HG02938 (cell line): ENCODE measurements at regions not wholly inside any gene's neighbourhood (a gene's known extent, or its start where the extent isn't known, plus 50 kb on each side); places are given as distances from the start of the nearest gene placed in this dataset.

Source experiments
- ATAC-seq: cut with Tn5 transposase; IDR thresholded peaks from one replicate; pipeline ENCODE4 v1.9.1; 2021; ENCODE audit warnings: mild to moderate bottlenecking, moderate library complexity; ENCODE audit not compliant: unreplicated experiment

DNA sequence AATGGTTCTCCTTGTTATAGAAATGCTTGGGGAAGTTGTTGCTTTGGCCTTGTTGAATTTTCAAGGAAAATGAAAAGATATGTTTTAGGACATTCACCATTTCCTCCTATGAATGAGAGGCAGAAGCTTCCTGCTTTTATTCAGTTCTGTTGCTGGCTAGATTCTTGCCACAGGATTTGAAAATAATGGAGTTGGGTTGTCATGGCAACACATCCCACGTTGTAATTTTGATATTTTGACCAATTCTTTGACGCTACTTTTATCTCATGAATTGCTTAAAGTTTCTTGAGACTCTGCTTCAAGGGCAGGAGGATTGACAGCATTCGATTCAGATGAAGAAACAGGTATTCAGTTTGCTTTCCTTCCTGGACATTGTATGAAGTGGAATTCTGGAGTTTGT lies 331.5 kb downstream of the PRDM2 start:
- no peak for ATAC-seq

DNA sequence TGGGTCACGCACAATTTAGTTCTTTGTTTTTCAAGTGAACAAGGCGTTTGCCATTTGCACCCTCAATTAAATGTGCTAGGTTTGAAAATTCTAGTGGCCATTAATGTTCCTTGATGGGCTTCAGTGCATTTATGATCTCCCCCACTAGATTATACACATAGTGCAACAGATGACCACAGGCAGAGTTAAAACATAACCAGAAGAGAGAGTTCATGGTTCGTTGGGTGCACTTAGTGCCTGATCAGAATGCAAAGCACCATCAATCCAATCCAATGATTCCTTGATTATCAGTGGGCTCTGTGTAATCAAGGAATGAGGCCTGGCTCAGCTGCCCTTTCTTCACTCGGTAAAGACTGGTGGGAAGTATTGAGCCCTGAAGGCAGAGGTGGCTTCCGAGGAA lies 334.5 kb downstream of the PRDM2 start:
- ATAC-seq: no peak

DNA sequence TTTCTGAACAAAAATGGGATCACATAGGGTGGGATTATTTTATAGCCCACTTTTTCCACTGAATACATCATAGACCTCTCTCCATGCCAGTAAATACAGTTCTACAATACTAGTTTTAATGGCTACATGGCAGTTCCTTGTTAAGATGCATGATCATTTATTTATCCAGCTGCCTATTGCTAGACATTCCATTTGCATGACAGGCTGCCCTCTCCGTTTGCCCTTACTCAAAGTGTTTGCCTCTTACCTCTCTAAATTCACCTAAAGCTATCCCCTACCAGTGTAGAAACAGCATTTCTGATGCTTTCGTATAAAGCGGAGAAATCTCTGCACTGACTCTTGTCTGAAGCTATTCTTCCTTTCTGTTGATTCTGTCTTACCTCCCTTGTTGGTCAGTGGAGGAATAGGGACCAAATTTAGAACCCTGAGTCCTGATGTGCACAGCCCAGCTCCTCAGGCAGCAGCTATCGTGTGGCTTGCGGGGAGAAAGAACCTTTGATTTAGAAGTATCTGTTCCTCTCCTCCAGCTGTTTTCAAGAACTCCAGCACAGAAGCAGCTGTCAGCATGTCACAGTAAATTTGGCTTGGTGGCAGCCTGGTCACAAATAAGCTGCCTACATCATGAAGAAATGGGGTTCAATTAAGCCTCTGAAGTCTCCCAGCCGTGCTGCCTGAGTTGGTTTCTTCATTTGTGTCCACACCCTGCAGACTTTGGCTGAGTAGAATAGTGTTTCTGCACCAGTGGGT lies 337.3 kb downstream of the PRDM2 start:
- ATAC-seq: no peak

DNA sequence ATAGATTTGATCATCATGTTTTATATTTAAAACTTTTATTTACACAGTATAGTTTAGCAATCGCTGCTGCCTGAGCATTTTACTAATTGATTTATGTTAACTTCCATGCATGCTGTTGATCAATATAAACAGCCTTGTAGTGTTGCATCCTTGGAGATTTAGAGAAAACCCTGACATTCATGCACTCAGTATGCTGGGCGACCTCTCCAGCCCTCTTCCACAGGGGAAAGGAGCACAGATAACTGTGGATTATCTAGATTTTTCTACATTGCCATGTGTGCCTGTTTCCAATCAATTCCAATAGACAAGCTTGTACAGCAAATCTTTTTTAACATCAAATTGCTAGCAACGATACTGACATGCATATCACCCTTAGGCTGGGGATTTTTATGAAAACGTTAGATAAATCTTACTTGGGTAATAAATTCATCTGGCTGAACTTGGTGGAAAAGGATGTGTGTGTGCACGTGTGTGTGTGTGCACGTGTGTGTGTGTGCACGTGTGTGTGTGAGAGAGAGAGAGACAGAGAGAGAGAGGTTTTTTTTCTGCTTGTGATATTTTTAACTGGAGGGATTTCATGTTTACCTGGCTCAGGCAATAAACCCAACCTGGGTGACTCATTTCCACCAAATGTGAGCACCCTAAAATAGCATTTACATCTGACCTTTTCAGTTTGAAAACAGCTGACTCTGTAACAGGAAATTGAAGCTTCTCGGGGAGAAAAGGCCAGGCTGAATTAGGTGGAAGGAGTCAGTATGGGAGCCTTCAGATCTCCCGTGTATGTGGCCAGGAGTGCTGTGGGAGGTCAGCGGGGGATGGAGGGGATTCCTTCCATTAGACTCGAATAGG lies 339.8 kb downstream of the PRDM2 start:
- no peak for ATAC-seq

DNA sequence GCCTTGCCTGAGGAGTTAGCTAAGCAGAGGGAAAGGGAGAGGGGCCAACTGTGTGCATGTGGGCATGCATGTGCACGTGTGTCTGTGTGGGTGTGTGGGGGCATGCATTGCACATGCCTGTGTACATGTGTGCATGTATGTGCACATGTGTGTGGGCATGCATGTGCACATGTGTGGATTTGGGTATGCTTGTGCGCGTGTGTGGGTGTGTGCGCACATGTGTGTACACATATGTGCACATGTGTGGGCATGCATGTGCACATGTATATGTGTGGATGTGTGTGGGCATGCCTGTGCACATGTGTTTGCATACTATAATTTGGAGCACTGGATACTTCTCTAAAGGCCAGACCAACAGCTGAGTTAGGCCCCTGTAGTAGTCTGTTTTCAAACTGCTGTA lies 350.0 kb downstream of the PRDM2 start:
- no peak for ATAC-seq

DNA sequence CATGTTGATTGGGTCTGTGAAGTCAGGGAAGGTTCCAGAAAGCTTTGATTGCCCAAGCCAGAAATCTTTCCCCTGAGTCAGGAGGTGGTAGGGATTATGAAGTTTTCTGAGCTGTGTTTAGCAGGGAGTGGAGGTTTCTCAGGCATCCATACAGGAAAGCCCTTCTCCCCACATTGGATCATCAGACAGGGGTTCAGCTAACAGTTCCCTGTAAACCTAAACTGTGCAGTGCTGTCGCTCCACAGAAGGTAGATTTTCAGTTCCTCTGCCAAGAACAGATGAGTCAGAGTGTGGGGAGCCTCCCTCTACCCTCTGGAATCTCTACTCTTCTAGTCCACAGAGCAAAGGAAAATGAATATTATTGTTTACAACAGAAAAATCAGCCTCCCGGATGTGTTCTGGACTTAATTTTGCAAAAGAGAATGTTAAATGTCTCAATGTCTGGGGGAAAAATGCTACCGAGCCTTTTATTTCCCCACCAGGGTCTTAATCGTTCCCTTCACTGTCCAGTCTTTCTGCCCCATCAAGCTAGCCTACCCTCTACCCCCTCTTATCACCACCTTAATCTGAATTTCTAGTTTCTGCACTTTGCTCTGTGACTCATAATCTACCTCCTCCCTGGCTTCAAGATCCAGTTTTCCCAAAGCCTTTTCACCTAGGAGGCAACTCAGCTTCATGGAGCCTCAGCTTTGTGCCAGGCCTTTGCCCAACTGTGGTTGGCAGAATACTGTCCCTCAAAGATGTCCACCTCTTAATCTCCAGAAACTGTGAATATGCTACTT lies 355.6 kb downstream of the PRDM2 start:
- ATAC-seq: no peak

DNA sequence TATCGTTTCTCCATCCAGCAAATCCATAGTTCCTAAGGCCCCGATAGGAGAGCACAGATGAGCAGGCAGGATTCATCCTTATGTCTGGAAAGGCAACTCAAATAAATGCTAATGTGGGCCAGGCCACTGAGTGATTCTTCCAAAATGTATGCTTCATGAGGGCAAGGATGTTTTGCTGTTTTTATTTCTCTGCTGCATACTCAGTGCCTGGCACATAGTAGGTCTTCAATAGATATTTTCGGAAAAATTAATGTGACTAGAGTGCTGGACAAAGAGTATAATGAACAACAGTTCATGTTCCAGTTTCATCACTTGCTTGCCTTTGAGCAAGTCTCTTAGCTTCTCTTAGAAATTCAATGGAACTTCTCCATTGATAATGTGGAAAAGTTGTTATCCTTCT lies 357.7 kb downstream of the PRDM2 start:
- ATAC-seq: no peak

DNA sequence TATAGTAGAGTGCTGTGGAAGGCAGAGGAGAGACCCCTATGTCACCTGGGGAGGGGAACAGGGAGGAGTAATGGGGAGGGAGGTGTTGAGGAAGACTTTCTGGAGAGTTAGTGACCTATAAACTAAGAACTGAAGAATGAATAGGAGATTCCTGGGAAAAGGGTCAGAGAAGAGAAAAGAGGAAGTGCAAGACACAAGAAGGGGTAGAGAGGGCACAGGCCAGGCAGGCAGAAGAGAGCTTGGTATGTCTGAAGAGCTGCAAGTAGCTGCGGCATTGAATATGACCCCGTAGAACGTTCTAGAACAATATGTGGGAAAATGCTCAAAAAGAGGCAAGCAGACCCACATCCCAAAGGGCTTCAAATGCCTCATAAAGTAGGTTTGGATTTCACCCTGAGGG lies 361.2 kb downstream of the PRDM2 start:
- ATAC-seq: no peak

DNA sequence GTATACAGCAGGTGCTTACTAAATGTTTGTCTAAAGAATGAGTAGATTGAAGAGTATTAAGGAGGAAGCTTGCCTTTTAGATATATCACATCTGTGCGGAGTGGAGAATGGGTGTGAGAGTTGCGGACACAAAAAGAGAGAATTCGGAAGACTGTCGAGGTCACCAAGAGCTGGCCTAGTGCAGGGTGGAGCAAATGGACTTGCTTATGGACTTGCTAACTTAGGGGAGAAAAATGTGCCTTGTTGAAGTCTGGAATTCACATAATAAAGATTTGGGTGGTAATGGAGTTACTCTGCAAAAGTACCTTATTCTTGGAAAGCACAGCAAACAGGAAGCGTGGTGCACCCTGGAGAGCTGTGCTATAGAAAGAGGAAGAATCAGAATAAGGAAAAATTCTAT lies 361.7 kb downstream of the PRDM2 start:
- no peak for ATAC-seq

DNA sequence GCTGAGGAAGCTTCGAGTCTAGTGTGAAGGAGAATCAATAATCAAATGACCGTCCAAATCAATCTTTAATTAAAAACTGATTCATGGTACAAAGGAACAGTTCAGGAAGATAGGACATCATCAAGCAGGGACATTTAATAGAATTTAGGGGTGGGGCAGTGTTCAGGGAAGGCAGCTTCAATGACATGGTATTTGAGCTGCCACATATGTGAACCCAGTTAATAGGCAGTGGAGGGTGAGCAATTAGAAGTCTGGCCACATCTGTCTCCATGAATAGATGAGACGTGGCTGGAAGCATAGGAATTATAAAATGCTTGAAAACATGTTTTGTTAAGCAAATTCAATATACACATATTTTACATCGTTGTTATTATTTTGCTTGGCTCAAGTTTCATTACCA lies 362.7 kb downstream of the PRDM2 start:
- ATAC-seq: no peak

DNA sequence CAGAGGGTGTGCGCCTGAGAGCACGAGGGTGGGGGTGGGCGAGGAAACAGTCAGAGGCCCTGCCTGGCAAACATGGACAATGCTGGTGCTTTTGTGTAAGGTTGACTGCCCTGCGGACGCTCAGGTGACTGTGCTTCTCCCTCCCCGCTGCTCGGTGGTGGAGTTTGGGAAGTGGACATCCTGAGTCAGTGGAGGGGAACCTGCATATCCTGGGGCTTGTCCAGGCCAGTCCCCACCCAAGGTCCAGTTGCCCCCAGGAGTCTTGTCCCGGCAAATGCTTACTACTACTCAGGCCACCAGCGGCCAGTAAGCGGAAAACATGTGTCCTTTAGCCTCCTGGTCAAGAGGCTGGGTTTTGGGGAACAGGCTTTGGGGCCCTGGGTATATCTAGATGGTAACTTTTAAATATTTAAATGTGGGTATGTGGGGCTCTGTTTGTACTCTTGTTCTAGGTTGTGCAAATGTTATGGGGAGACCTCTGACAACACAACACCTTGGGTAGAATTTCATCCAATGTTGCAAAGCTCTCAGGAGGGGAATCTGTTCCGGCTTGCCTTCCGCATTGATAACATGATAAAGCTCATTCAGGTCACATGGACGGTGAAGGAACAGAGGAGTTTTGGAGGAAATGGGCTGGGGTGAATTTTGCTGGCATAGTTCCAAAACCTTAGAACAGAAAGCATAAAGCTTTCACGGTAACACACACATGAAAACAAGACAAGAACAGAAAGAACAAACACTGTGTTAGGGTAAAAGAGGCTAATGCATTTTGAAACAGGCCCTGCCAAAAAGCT lies 364.9 kb downstream of the PRDM2 start:
- ATAC-seq: no peak

DNA sequence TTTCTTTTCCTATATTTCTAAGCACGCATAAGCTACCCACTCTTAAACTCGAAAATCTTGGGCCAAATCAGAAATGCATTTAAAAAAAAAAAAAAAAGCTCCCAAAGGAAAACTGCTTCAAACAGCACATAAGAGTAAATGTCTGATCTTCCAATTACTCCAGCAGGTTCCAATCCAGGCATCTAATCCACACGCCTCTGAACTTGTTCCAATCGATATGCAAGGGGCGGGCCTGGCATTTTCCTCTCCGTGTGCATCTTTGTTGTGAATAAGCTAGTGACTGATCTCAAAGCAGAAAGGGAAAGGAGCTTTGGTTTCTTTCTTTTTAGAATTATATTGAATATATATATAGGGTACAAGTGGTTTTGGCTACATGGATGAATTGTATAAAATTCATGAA lies 365.5 kb downstream of the PRDM2 start:
- no peak for ATAC-seq

DNA sequence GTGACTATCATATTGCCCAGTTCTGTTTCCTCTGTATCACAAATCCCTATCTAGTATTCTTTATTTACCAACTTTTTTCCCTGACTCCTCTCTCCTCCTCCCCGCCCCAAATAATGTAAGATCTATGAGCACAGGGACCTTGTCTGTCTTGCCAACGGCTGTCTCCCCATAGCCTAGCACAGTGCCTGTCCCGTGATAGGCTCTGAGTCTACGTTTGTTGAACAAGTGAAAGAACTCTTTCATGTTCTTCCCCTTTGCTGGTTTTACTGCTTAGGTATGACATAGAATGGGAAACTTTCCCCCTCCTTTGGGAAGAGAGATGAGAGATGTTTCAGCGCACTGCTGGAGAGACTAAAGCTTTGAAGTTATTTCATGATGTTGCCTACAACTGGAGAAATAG lies 367.0 kb downstream of the PRDM2 start:
- ATAC-seq: no peak

DNA sequence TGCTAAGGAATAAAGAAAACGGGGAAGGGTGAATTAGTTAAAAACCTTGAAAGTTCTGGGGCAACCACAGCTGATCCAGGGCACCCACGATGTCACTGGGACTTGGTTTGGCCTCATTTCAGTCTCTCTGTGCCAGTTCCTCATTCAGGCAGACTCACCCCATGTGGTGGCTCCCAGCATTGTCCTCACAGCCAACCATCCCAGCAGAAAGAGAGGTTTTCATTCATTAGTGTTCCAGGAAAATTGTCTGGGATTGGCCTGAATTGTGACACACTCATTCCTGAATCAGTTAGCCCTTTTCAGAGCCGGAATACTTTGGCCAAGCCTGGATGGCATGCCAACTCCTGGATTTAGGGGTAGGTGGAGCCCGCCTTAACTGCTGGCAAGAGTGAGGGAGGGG lies 367.7 kb downstream of the PRDM2 start:
- ATAC-seq: no peak

DNA sequence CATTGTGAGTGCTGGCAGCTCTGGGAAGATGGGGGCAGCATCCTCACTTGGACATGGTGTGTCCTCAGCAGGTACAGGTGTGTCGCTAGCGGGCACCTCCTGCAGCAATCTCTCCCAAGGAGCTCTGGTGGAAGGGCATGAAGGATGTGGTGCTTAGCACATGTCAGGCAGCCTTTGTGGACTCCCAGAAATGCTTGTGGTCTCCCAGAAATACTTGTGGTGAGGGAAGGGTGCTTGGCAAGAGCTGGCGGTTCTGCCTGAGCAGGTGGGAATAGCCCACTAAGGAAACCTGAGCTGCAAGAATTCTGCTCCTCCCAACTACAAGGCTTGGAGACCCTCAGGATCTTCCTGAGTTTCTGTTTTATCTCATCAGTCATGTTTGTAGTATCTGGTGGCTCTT lies 371.6 kb downstream of the PRDM2 start:
- ATAC-seq: no peak

DNA sequence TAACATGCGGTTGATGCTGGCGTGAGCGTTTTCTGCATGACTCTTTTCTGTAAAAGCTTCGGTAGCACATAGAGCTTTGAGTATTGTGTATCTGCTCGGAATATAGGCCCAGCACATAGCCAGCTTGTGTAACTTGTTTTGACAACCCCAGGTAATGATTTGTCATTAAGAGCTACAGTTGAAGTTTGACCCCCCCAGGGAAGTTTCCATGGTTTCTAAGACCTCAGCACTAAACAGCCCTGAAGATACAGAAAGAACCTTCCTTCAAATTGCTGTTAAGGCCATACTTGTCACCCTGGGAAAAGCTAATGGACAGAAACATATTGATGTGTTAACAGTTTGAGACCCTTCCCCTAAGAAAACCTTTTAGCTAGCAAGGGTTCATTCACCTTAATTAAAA lies 380.7 kb downstream of the PRDM2 start:
- no peak for ATAC-seq

DNA sequence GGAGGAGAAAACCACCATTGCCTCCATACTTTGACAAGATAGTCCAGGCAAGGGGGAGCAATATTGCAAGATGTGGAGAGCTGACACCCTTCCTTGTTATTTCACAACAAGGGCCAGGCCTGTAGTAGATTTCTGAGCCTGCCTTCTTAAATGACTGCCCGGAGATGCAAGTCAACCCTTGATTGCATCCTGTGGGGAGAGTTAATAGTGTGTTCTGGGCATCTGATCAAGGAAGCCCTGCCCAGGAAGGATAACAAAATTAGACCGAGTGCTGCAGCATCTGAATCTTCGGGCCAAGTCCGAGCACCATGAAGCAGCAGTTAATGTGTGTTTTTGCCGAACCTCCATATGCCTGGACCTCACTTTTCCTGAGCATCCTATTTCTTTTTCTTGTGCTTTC lies 382.3 kb downstream of the PRDM2 start:
- ATAC-seq: no peak

DNA sequence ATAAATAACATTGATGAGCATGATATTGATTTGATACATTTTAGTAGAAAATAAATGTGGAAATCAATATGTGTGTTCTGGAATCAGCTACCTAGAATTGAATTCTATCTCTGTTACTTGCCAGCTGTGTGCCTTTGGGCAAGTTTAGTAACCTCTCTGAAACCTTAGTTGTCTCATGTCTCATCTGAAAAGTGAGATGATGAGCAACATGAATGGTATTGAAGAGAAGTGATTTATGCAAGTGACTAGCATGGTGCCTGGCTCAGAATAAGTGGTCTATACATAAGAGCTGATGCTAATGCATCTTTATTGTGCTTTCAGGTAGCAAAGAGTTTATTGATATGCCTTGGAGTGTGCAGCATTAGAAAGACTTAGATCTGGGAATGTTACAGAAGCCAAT lies 383.3 kb downstream of the PRDM2 start:
- no peak for ATAC-seq

DNA sequence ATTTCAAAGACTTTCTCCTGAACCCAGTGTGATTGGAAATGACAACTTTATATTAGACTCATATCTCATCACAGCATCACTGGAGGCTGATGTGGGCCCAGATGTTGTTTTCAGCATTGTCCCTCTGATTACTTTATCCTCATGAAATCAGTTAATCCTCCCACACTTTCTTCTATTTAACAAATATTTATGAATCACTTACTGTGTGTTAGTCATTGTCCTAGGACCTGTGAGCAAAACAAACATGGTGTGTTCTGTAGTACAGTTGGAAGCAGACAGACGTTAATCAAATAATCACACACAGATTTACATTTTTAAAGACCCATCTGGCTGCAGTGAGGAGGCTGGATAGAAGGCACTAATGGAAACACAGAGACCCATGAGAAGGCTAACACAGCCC lies 383.7 kb downstream of the PRDM2 start:
- no peak for ATAC-seq

DNA sequence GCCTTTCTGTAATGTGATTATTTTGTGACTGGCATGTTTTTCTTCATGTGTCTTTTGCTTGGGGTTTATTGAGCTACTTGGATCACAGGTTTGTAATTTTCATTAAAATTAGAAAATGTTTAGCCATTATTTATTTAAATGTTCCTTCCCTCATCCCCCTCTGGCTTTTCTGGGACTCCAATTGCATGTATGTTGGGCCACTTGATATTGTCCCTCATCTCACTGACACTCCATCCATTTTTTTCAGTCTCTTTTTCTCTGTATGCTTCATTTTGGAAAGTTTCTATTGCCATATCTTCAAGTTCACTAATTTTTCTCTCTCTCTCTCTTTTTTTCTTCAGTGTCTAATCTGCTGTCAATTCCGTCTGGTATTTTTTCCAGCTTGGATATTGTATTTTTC lies 390.1 kb downstream of the PRDM2 start:
- ATAC-seq: no peak

DNA sequence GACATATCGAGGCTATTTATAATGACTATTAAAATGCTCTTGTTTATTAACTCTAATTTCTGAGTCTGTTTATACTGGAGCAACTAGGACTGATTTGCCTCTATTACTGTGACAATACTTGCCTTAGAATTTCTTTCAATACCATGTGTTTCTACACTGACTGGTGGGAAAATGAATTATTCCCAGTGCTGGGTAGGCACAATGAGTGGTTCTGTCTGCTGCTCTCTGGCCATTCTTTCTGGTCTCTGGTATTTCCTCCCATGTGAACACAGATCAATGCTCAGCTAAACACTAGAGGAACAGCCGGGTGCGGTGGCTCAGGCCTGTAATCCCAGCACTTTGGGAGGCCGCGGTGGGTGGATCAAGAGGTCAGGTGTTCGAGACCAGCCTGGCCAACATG lies 390.5 kb downstream of the PRDM2 start:
- no peak for ATAC-seq
